GM12878 (cell line): ENCODE measurements at regions not wholly inside any gene's neighbourhood (a gene's known extent, or its start where the extent isn't known, plus 50 kb on each side); places are given as distances from the start of the nearest gene placed in this dataset.

Experiments
- FOXK2 ChIP-seq: fragments of 450-650 bp; IDR thresholded peaks from 2 replicates; pipeline ENCODE4 v1.6.1; 2017; ENCODE audit warnings: mild to moderate bottlenecking, moderate library complexity
- POLR2A ChIP-seq: IDR thresholded peaks from 2 replicates; pipeline ENCODE4 v1.6.1; 2011; ENCODE audit warnings: low read depth, mild to moderate bottlenecking, low read length
- POU2F2 ChIP-seq: IDR thresholded peaks from 3 replicates; pipeline ENCODE4 v1.6.1; 2011; ENCODE audit warnings: low read depth, mild to moderate bottlenecking, low read length, borderline replicate concordance

GRCh38 chr13:23959231-23959862 is 62.0 kb upstream of the C1QTNF9B start:
- no peak for TF ChIP-seq POLR2A
- TF ChIP-seq FOXK2 = no peak
- no peak for TF ChIP-seq POU2F2
